Stimulated activated naive CD8-positive, alpha-beta T cell treated with anti-CD3 and anti-CD28 coated beads, Interleukin-15, Interleukin-2, amounts not matched to agents 100 ng/mL and 50 ng/mL, for 24 hours (primary cell): ENCODE measurements at regions not wholly inside any gene's neighbourhood (a gene's known extent, or its start where the extent isn't known, plus 50 kb on each side); places are given as distances from the start of the nearest gene placed in this dataset.

ENCODE experiments used
- H3K27ac Mint-ChIP-seq: one replicate; pipeline ENCODE4 v1.8.0; 2021; ENCODE audit warnings: mild to moderate bottlenecking, mixed read lengths
- H3K27me3 Mint-ChIP-seq: one replicate; pipeline ENCODE4 v1.8.0; 2021; ENCODE audit warnings: mixed read lengths
- H3K36me3 Mint-ChIP-seq: one replicate; pipeline ENCODE4 v1.8.0; 2021; ENCODE audit warnings: low read depth, mixed read lengths
- H3K4me1 Mint-ChIP-seq: one replicate; pipeline ENCODE4 v1.8.0; 2021; ENCODE audit warnings: low read depth, mixed read lengths
- H3K4me3 Mint-ChIP-seq: one replicate; pipeline ENCODE4 v1.8.0; 2021; ENCODE audit warnings: mild to moderate bottlenecking, mixed read lengths
- H3K9me3 Mint-ChIP-seq: one replicate; pipeline ENCODE4 v1.8.0; 2021; ENCODE audit warnings: mixed read lengths

- peaks cover 14% of the 10 kb centered on the region for H3K27me3 Mint-ChIP-seq
- no peak overlapping the region for H3K27ac Mint-ChIP-seq
Observed at GRCh38 chr14:55927028-55927427, 191.2 kb upstream of the PELI2 start.

GRCh38 chr14:55928276-55928675 lies 189.9 kb upstream of the PELI2 start:
- Mint-ChIP-seq H3K27me3 (peaks cover 16% of the 10 kb centered on the region), H3K4me3 (no peak overlapping the region), H3K4me1 (no peaks in the 10 kb centered on the region), H3K9me3 (no peaks in the 10 kb centered on the region), H3K27ac (no peak overlapping the region), H3K36me3 (no peaks in the 10 kb centered on the region)

More at GRCh38 chr14:55927028-55927427, 191.2 kb upstream of the PELI2 start:
- H3K4me3 Mint-ChIP-seq, result no peak overlapping the region
- H3K4me1 Mint-ChIP-seq, result no peaks in the 10 kb centered on the region
- H3K9me3 Mint-ChIP-seq, result no peaks in the 10 kb centered on the region
- no peaks in the 10 kb centered on the region for H3K36me3 Mint-ChIP-seq

- H3K27me3 Mint-ChIP-seq, result peaks cover 21% of the 10 kb centered on the region
- no peaks in the 10 kb centered on the region for H3K36me3 Mint-ChIP-seq
- H3K9me3 Mint-ChIP-seq, result no peaks in the 10 kb centered on the region
- no peaks in the 10 kb centered on the region for H3K4me1 Mint-ChIP-seq
- H3K27ac Mint-ChIP-seq, result no peak overlapping the region
- no peak overlapping the region for H3K4me3 Mint-ChIP-seq
Observed at GRCh38 chr14:55929136-55929535, 189.1 kb upstream of the PELI2 start.

- Mint-ChIP-seq H3K4me1 (no peaks in the 10 kb centered on the region), H3K27ac (no peak overlapping the region), H3K4me3 (no peak overlapping the region), H3K9me3 (no peaks in the 10 kb centered on the region), H3K27me3 (peaks cover 21% of the 10 kb centered on the region), H3K36me3 (no peaks in the 10 kb centered on the region)
Observed at GRCh38 chr14:55930016-55930784, 188.0 kb upstream of the PELI2 start.

GRCh38 chr14:55936691-55937090 lies 181.5 kb upstream of the PELI2 start:
- Mint-ChIP-seq H3K27ac (no peak overlapping the region), H3K36me3 (no peaks in the 10 kb centered on the region), H3K27me3 (peaks cover 17% of the 10 kb centered on the region), H3K4me1 (no peaks in the 10 kb centered on the region), H3K4me3 (no peak overlapping the region), H3K9me3 (no peaks in the 10 kb centered on the region)

GRCh38 chr14:55938249-55938791 lies 179.9 kb upstream of the PELI2 start:
- Mint-ChIP-seq H3K9me3 (no peaks in the 10 kb centered on the region), H3K4me3 (no peak overlapping the region), H3K4me1 (no peaks in the 10 kb centered on the region), H3K27me3 (peaks cover 12% of the 10 kb centered on the region), H3K36me3 (no peaks in the 10 kb centered on the region), H3K27ac (no peak overlapping the region)

- Mint-ChIP-seq H3K27ac (no peak overlapping the region), H3K9me3 (no peaks in the 10 kb centered on the region), H3K4me1 (no peaks in the 10 kb centered on the region), H3K27me3 (peaks cover 7% of the 10 kb centered on the region), H3K4me3 (no peak overlapping the region), H3K36me3 (no peaks in the 10 kb centered on the region)
Observed at GRCh38 chr14:55942076-55942654, 176.0 kb upstream of the PELI2 start.

- no peaks in the 10 kb centered on the region for H3K4me1 Mint-ChIP-seq
- H3K9me3 Mint-ChIP-seq, result no peaks in the 10 kb centered on the region
- H3K4me3 Mint-ChIP-seq, result no peak overlapping the region
- H3K27me3 Mint-ChIP-seq, result peaks cover under 1% of the 10 kb centered on the region
- H3K36me3 Mint-ChIP-seq, result no peaks in the 10 kb centered on the region
- no peak overlapping the region for H3K27ac Mint-ChIP-seq
Observed at GRCh38 chr14:55942826-55943225, 175.4 kb upstream of the PELI2 start.

- Mint-ChIP-seq H3K36me3 (no peaks in the 10 kb centered on the region), H3K27me3 (peaks cover 4% of the 10 kb centered on the region), H3K4me1 (no peaks in the 10 kb centered on the region), H3K4me3 (no peak overlapping the region), H3K27ac (no peak overlapping the region), H3K9me3 (no peaks in the 10 kb centered on the region)
Observed at GRCh38 chr14:55944757-55945156, 173.5 kb upstream of the PELI2 start.

GRCh38 chr14:55946231-55946630 lies 172.0 kb upstream of the PELI2 start:
- Mint-ChIP-seq H3K9me3 (no peaks in the 10 kb centered on the region), H3K36me3 (no peaks in the 10 kb centered on the region), H3K27ac (no peak overlapping the region), H3K4me1 (no peaks in the 10 kb centered on the region), H3K4me3 (no peak overlapping the region), H3K27me3 (peaks cover 9% of the 10 kb centered on the region)

- no peak overlapping the region for H3K27ac Mint-ChIP-seq
- H3K36me3 Mint-ChIP-seq, result no peaks in the 10 kb centered on the region
- no peaks in the 10 kb centered on the region for H3K4me1 Mint-ChIP-seq
- peaks cover 9% of the 10 kb centered on the region for H3K27me3 Mint-ChIP-seq
- no peak overlapping the region for H3K4me3 Mint-ChIP-seq
- H3K9me3 Mint-ChIP-seq, result no peaks in the 10 kb centered on the region
Observed at GRCh38 chr14:55948399-55948798, 169.8 kb upstream of the PELI2 start.

GRCh38 chr14:55949708-55950107 lies 168.5 kb upstream of the PELI2 start:
- no peaks in the 10 kb centered on the region for H3K36me3 Mint-ChIP-seq
- H3K4me1 Mint-ChIP-seq, result no peaks in the 10 kb centered on the region
- H3K4me3 Mint-ChIP-seq, result no peak overlapping the region
- peaks cover 9% of the 10 kb centered on the region for H3K27me3 Mint-ChIP-seq
- H3K9me3 Mint-ChIP-seq, result no peaks in the 10 kb centered on the region
- H3K27ac Mint-ChIP-seq, result no peak overlapping the region

GRCh38 chr14:55950135-55950534 lies 168.1 kb upstream of the PELI2 start:
- Mint-ChIP-seq H3K36me3 (no peaks in the 10 kb centered on the region), H3K9me3 (no peaks in the 10 kb centered on the region), H3K27ac (no peak overlapping the region), H3K4me1 (no peaks in the 10 kb centered on the region), H3K27me3 (peaks cover 9% of the 10 kb centered on the region), H3K4me3 (no peak overlapping the region)

- H3K36me3 Mint-ChIP-seq, result no peaks in the 10 kb centered on the region
- H3K27me3 Mint-ChIP-seq, result peaks cover 9% of the 10 kb centered on the region
- no peak overlapping the region for H3K27ac Mint-ChIP-seq
- no peaks in the 10 kb centered on the region for H3K9me3 Mint-ChIP-seq
- H3K4me1 Mint-ChIP-seq, result no peaks in the 10 kb centered on the region
- H3K4me3 Mint-ChIP-seq, result no peak overlapping the region
Observed at GRCh38 chr14:55951341-55952206, 166.6 kb upstream of the PELI2 start.

GRCh38 chr14:55954108-55954507 lies 164.1 kb upstream of the PELI2 start:
- no peak overlapping the region for H3K4me3 Mint-ChIP-seq
- no peaks in the 10 kb centered on the region for H3K4me1 Mint-ChIP-seq
- H3K27ac Mint-ChIP-seq, result no peak overlapping the region
- no peaks in the 10 kb centered on the region for H3K36me3 Mint-ChIP-seq
- peaks cover 9% of the 10 kb centered on the region for H3K27me3 Mint-ChIP-seq
- H3K9me3 Mint-ChIP-seq, result no peaks in the 10 kb centered on the region
